MM.1S (cell line): ENCODE measurements at regions not wholly inside any gene's neighbourhood (a gene's known extent, or its start where the extent isn't known, plus 50 kb on each side); places are given as distances from the start of the nearest gene placed in this dataset.

Experiments used
- EZH2 ChIP-seq: fragments of 300-600 bp; sonication (generic); optimal IDR thresholded peaks from 2 replicates; pipeline ENCODE3; 2017; ENCODE audit warnings: low read depth, mild to moderate bottlenecking, antibody characterized with exemption, low read length, mixed read lengths
- EZH2phosphoT487 ChIP-seq: fragments of 300-600 bp; sonication (generic); IDR thresholded peaks from 2 replicates; pipeline ENCODE4 v1.6.1; 2018; ENCODE audit warnings: antibody characterized with exemption, low read length
- TF ChIP-seq, protein P1 (sequence below): fragments of 300-600 bp; sonication (generic); IDR thresholded peaks from 2 replicates; pipeline ENCODE4 v1.5.1; 2016; ENCODE audit warnings: antibody characterized with exemption, low read length, mixed read lengths

GRCh38 chr10:111151595-111152307, 74.9 kb downstream of the ADRA2A start:
- TF ChIP-seq, protein P1, sequence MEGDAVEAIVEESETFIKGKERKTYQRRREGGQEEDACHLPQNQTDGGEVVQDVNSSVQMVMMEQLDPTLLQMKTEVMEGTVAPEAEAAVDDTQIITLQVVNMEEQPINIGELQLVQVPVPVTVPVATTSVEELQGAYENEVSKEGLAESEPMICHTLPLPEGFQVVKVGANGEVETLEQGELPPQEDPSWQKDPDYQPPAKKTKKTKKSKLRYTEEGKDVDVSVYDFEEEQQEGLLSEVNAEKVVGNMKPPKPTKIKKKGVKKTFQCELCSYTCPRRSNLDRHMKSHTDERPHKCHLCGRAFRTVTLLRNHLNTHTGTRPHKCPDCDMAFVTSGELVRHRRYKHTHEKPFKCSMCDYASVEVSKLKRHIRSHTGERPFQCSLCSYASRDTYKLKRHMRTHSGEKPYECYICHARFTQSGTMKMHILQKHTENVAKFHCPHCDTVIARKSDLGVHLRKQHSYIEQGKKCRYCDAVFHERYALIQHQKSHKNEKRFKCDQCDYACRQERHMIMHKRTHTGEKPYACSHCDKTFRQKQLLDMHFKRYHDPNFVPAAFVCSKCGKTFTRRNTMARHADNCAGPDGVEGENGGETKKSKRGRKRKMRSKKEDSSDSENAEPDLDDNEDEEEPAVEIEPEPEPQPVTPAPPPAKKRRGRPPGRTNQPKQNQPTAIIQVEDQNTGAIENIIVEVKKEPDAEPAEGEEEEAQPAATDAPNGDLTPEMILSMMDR = no peak
- TF ChIP-seq EZH2 (no peak), EZH2phosphoT487 (no peak)
